Vagina (tissue), 2 donors: ENCODE measurements at regions not wholly inside any gene's neighbourhood (a gene's known extent, or its start where the extent isn't known, plus 50 kb on each side); places are given as distances from the start of the nearest gene placed in this dataset.

Experiments
- POLR2A ChIP-seq, 2 donors: fragments of 450-650 bp; IDR thresholded peaks; one replicate each; pipeline ENCODE4 v1.6.1; 2017; ENCODE audit warnings: antibody characterized with exemption in 2 of 2, mild to moderate bottlenecking in 2 of 2, moderate library complexity in 2 of 2
- POLR2AphosphoS5 ChIP-seq, 2 donors: sonication (generic); formaldehyde crosslinking; IDR thresholded peaks; one replicate each; pipeline ENCODE4 v1.9.0; 2017; ENCODE audit warnings: antibody characterized with exemption in 2 of 2, mild to moderate bottlenecking in 2 of 2, low read depth in 1 of 2; ENCODE audit not compliant: insufficient read depth in 1 of 2

DNA sequence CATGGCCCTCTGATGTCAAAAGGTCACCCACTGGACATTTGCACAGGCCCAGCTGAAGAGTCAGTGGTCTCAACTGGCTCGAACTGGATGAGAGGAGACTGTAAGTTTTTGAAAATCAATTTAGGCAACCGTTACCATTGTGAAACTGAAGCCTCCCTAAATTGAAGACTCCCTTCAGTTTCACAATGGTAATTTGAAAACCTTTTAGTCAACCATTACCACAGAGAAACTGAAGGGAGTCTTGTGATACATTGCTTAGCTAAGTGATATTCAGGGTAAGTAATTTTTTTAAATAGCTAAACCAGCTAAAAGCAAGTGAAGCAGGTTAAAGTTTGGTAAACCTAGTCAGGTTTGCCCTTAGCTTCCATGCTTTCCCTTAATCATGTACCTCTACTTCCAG lies 197.3 kb upstream of the NT5E start:
- TF ChIP-seq POLR2AphosphoS5 (IDR thresholded peaks at IDR 0.05; ENCODE audit: insufficient read depth in 1 of 2, low read depth in 1 of 2) (no peak), POLR2A (IDR thresholded peaks at IDR 0.05) (no peak)
